Mesendoderm (in vitro differentiated cells): ENCODE measurements at regions not wholly inside any gene's neighbourhood (a gene's known extent, or its start where the extent isn't known, plus 50 kb on each side); places are given as distances from the start of the nearest gene placed in this dataset.

Experiments
- DNase-seq: peaks from one replicate; pipeline ENCODE4 v3.0.0; 2013
- H2AK5ac ChIP-seq: 2 replicates; pipeline ENCODE4 v1.6.1; 2013; ENCODE audit warnings: low read length, inconsistent platforms
- H2BK120ac ChIP-seq: 2 replicates; pipeline ENCODE4 v1.6.1; 2013; ENCODE audit warnings: low read depth, mild to moderate bottlenecking, low read length, moderate library complexity, mixed read lengths
- H2BK15ac ChIP-seq: replicated peaks from 2 replicates; pipeline ENCODE4 v1.6.1; 2013; ENCODE audit warnings: low read depth, mild to moderate bottlenecking, moderate library complexity
- H2BK5ac ChIP-seq: 2 replicates; pipeline ENCODE4 v1.6.1; 2013; ENCODE audit warnings: low read length, inconsistent platforms
- H3K18ac ChIP-seq: 2 replicates; pipeline ENCODE4 v1.6.1; 2013; ENCODE audit warnings: mild to moderate bottlenecking, low read length, mixed read lengths
- H3K23ac ChIP-seq: one replicate; pipeline ENCODE4 v1.6.1; 2013; ENCODE audit warnings: low read length
- H3K27ac ChIP-seq: 2 replicates; pipeline ENCODE4 v1.5.1; 2013; ENCODE audit warnings: low read depth, mild to moderate bottlenecking, inconsistent platforms, low read length, moderate library complexity
- H3K27me3 ChIP-seq: 2 replicates; pipeline ENCODE4 v1.6.1; 2013; ENCODE audit warnings: low read length, control low read depth, mild to moderate bottlenecking, inconsistent platforms; ENCODE audit not compliant: insufficient read depth, poor library complexity
- H3K36me3 ChIP-seq: 2 replicates; pipeline ENCODE4 v1.6.1; 2013; ENCODE audit warnings: low read length, inconsistent platforms; ENCODE audit not compliant: control insufficient read depth, insufficient read depth
- H3K4ac ChIP-seq: one replicate; pipeline ENCODE4 v1.6.1; 2013; ENCODE audit warnings: low read depth, mild to moderate bottlenecking, low read length, moderate library complexity
- H3K4me1 ChIP-seq: 2 replicates; pipeline ENCODE4 v1.6.1; 2013; ENCODE audit warnings: low read depth, low read length, inconsistent platforms; ENCODE audit not compliant: control insufficient read depth
- H3K4me2 ChIP-seq: 2 replicates; pipeline ENCODE4 v1.6.1; 2013; ENCODE audit warnings: low read length
- H3K4me3 ChIP-seq: 2 replicates; pipeline ENCODE4 v1.5.1; 2013; ENCODE audit warnings: mild to moderate bottlenecking, low read length
- H3K56ac ChIP-seq: one replicate; pipeline ENCODE4 v1.6.1; 2013; ENCODE audit warnings: low read length
- H3K79me1 ChIP-seq: 2 replicates; pipeline ENCODE4 v1.6.1; 2013; ENCODE audit warnings: low read length, inconsistent platforms
- H3K79me2 ChIP-seq: 2 replicates; pipeline ENCODE4 v1.6.1; 2013; ENCODE audit warnings: mild to moderate bottlenecking, low read length; ENCODE audit not compliant: control insufficient read depth, insufficient read depth
- H3K9ac ChIP-seq: 2 replicates; pipeline ENCODE4 v1.6.1; 2013; ENCODE audit warnings: low read length, inconsistent platforms
- H4K5ac ChIP-seq: one replicate; pipeline ENCODE4 v1.6.1; 2013; ENCODE audit warnings: low read length
- H4K8ac ChIP-seq: one replicate; pipeline ENCODE4 v1.6.1; 2013; ENCODE audit warnings: low read depth, mild to moderate bottlenecking, control low read depth, low read length, moderate library complexity
- WGBS: extraction: QIAGEN DNeasy Blood & Tissue Kit; methylation state at CpG from one replicate; pipeline ENCODE4 v1.1.7; 2013; ENCODE audit warnings: low lambda C conversion rate, missing lambda C conversion rate; ENCODE audit not compliant: insufficient coverage; ENCODE audit errors: extremely low coverage; 5-methylcytosine and 5-hydroxymethylcytosine counted together

- Histone ChIP-seq H3K27me3 (no peaks in the 10 kb centered on the region), H3K4ac (no peak overlapping the region), H3K9ac (no peak overlapping the region), H3K79me1 (no peaks in the 10 kb centered on the region), H3K4me1 (no peaks in the 10 kb centered on the region), H3K79me2 (no peaks in the 10 kb centered on the region), H4K5ac (no peak overlapping the region), H3K18ac (no peak overlapping the region), H3K4me3 (no peak overlapping the region), H2AK5ac (no peak overlapping the region), H2BK5ac (no peak overlapping the region), H4K8ac (no peak overlapping the region), H3K23ac (no peak overlapping the region), H3K56ac (no peak overlapping the region), H3K27ac (no peak overlapping the region), H3K4me2 (no peak overlapping the region), H2BK15ac (no peak overlapping the region), H3K36me3 (no peaks in the 10 kb centered on the region), H2BK120ac (no peak overlapping the region)
- no peak for DNase-seq
- WGBS: no CpG with 5 or more reads among the region's 1 CpG
Observed at GRCh38 chr10:120270906-120271305, 186.1 kb upstream of the PLPP4 start.

- Histone ChIP-seq H3K4me1 (no peaks in the 10 kb centered on the region), H2BK120ac (no peak overlapping the region), H3K9ac (no peak overlapping the region), H3K27ac (no peak overlapping the region), H3K4ac (no peak overlapping the region), H3K4me2 (no peak overlapping the region), H3K79me1 (no peaks in the 10 kb centered on the region), H3K27me3 (no peaks in the 10 kb centered on the region), H2BK5ac (no peak overlapping the region), H3K18ac (no peak overlapping the region), H3K56ac (no peak overlapping the region), H3K79me2 (no peaks in the 10 kb centered on the region), H3K36me3 (no peaks in the 10 kb centered on the region), H3K23ac (no peak overlapping the region), H3K4me3 (no peak overlapping the region), H2AK5ac (no peak overlapping the region), H4K5ac (no peak overlapping the region), H4K8ac (no peak overlapping the region), H2BK15ac (no peak overlapping the region)
- DNase-seq: no peak
Observed at GRCh38 chr10:120271696-120272095, 185.3 kb upstream of the PLPP4 start.

- H3K56ac ChIP-seq: no peak overlapping the region
- no peak overlapping the region for H4K5ac ChIP-seq
- H3K4me1 ChIP-seq: no peaks in the 10 kb centered on the region
- H4K8ac ChIP-seq: no peak overlapping the region
- no peak overlapping the region for H3K18ac ChIP-seq
- no peak overlapping the region for H2BK120ac ChIP-seq
- no peak overlapping the region for H2BK5ac ChIP-seq
- no peak overlapping the region for H3K4ac ChIP-seq
- no peak overlapping the region for H3K4me3 ChIP-seq
- H3K27me3 ChIP-seq: no peaks in the 10 kb centered on the region
- no peaks in the 10 kb centered on the region for H3K79me2 ChIP-seq
- no peak overlapping the region for H2AK5ac ChIP-seq
- no peak for DNase-seq
- no peak overlapping the region for H3K23ac ChIP-seq
- H3K4me2 ChIP-seq: no peak overlapping the region
- WGBS: no CpG with 5 or more reads among the region's 2 CpGs
- H3K27ac ChIP-seq: no peak overlapping the region
- no peak overlapping the region for H2BK15ac ChIP-seq
- no peaks in the 10 kb centered on the region for H3K36me3 ChIP-seq
- H3K79me1 ChIP-seq: no peaks in the 10 kb centered on the region
- no peak overlapping the region for H3K9ac ChIP-seq
Observed at GRCh38 chr10:120272350-120272749, 184.7 kb upstream of the PLPP4 start.

- Histone ChIP-seq H3K18ac (no peak overlapping the region), H2AK5ac (no peak overlapping the region), H3K79me2 (no peaks in the 10 kb centered on the region), H4K5ac (no peak overlapping the region), H4K8ac (no peak overlapping the region), H3K4me2 (no peak overlapping the region), H2BK15ac (no peak overlapping the region), H3K23ac (no peak overlapping the region), H2BK120ac (no peak overlapping the region), H2BK5ac (no peak overlapping the region), H3K56ac (no peak overlapping the region), H3K79me1 (no peaks in the 10 kb centered on the region), H3K9ac (no peak overlapping the region), H3K4ac (no peak overlapping the region), H3K27ac (no peak overlapping the region), H3K4me3 (no peak overlapping the region), H3K36me3 (no peaks in the 10 kb centered on the region), H3K4me1 (no peaks in the 10 kb centered on the region), H3K27me3 (no peaks in the 10 kb centered on the region)
- DNase-seq: peak; percentile 0
- no CpG with 5 or more reads among the region's 1 CpG for WGBS
Observed at GRCh38 chr10:120278069-120278468, 179.0 kb upstream of the PLPP4 start.

GRCh38 chr10:120279196-120279595 is 177.8 kb upstream of the PLPP4 start:
- H3K4ac ChIP-seq: no peak overlapping the region
- no peak for DNase-seq
- H3K18ac ChIP-seq: no peak overlapping the region
- H2BK5ac ChIP-seq: no peak overlapping the region
- H3K79me1 ChIP-seq: no peaks in the 10 kb centered on the region
- H4K8ac ChIP-seq: no peak overlapping the region
- no peaks in the 10 kb centered on the region for H3K27me3 ChIP-seq
- H3K4me3 ChIP-seq: no peak overlapping the region
- H3K4me1 ChIP-seq: no peaks in the 10 kb centered on the region
- H4K5ac ChIP-seq: no peak overlapping the region
- H3K27ac ChIP-seq: no peak overlapping the region
- H3K56ac ChIP-seq: no peak overlapping the region
- no peak overlapping the region for H2AK5ac ChIP-seq
- H3K4me2 ChIP-seq: no peak overlapping the region
- H2BK15ac ChIP-seq: no peak overlapping the region
- no peaks in the 10 kb centered on the region for H3K36me3 ChIP-seq
- no CpG with 5 or more reads among the region's 1 CpG for WGBS
- no peak overlapping the region for H3K9ac ChIP-seq
- no peak overlapping the region for H3K23ac ChIP-seq
- no peak overlapping the region for H2BK120ac ChIP-seq
- no peaks in the 10 kb centered on the region for H3K79me2 ChIP-seq

- Histone ChIP-seq H3K23ac (no peak overlapping the region), H3K9ac (no peak overlapping the region), H3K79me1 (no peaks in the 10 kb centered on the region), H3K4me2 (no peak overlapping the region), H3K18ac (no peak overlapping the region), H3K56ac (no peak overlapping the region), H2BK15ac (no peak overlapping the region), H3K4me1 (no peaks in the 10 kb centered on the region), H2AK5ac (no peak overlapping the region), H3K27ac (no peak overlapping the region), H3K79me2 (no peaks in the 10 kb centered on the region), H4K8ac (no peak overlapping the region), H2BK120ac (no peak overlapping the region), H3K4me3 (no peak overlapping the region), H2BK5ac (no peak overlapping the region), H3K36me3 (no peaks in the 10 kb centered on the region), H3K27me3 (no peaks in the 10 kb centered on the region), H4K5ac (no peak overlapping the region), H3K4ac (no peak overlapping the region)
- DNase-seq: no peak
- no CpG with 5 or more reads among the region's 8 CpGs for WGBS
Observed at GRCh38 chr10:120282421-120282820, 174.6 kb upstream of the PLPP4 start.
